ENCODE measurements at regions not wholly inside any gene's neighbourhood (a gene's known extent, or its start where the extent isn't known, plus 50 kb on each side); places are given as distances from the start of the nearest gene placed in this dataset.

DNA sequence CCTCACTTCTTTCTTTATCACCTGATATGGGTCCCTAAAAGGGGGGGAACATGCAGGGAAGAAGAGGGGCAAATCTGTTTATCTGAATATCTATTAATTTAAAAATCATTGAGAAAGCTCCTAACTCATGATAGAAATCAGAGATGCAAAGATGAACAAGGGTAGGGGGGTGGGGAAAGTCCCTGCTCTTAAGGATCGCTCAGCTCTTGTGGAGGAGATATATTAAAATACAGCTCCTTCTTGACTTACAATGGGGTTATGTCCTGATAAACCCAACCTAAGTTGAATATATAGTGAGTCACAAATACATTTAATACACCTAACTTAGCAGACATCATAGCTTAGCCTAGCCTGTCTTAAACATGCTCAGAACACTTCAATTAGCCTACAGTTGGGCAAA lies 237.5 kb downstream of the MAF start:
- Histone ChIP-seq H3K27me3 (replicated peaks; ENCODE audit: insufficient read depth, low read length) (no peaks in the 10 kb centered on the region), H4K20me1 (ENCODE audit: insufficient read depth, low read length) (no peaks in the 10 kb centered on the region), H3K79me2 (ENCODE audit: low read length) (no peaks in the 10 kb centered on the region), H3K4me2 (ENCODE audit: low read depth, low read length) (peak overlapping the region; percentile 49; the same call in 1 of the 2 replicates), H2AFZ (ENCODE audit: low read length) (no peak overlapping the region), H3K36me3 (replicated peaks; ENCODE audit: insufficient read depth, low read length) (no peaks in the 10 kb centered on the region), H3K4me1 (ENCODE audit: low read length) (peaks cover 6% of the 10 kb centered on the region; the same call in 1 of the 2 replicates), H3K9me3 (replicated peaks; ENCODE audit: insufficient read depth, low read length) (no peaks in the 10 kb centered on the region), H3F3A (ENCODE audit: insufficient read depth, low read length) (0 out of 2 replicates have a peak, but pooled peaks cover 8% of the 10 kb centered on the region), H3K27ac (ENCODE audit: low read length) (peak overlapping the region; percentile 7; the same call in 1 of the 2 replicates), H3K9ac (ENCODE audit: low read length) (no peak overlapping the region), H3K4me3 (ENCODE audit: low read length) (no peak overlapping the region), H3K9me2 (replicated peaks; ENCODE audit: insufficient read depth, low read length) (no peaks in the 10 kb centered on the region)
- DNase-seq, result no peak
- TF ChIP-seq EZH2phosphoT487 (IDR thresholded peaks at IDR 0.05; ENCODE audit: low read length) (no peak), EZH2 (optimal IDR thresholded peaks at IDR 0.05; ENCODE audit: low read depth, low read length) (no peak)
- TF ChIP-seq, protein P1, sequence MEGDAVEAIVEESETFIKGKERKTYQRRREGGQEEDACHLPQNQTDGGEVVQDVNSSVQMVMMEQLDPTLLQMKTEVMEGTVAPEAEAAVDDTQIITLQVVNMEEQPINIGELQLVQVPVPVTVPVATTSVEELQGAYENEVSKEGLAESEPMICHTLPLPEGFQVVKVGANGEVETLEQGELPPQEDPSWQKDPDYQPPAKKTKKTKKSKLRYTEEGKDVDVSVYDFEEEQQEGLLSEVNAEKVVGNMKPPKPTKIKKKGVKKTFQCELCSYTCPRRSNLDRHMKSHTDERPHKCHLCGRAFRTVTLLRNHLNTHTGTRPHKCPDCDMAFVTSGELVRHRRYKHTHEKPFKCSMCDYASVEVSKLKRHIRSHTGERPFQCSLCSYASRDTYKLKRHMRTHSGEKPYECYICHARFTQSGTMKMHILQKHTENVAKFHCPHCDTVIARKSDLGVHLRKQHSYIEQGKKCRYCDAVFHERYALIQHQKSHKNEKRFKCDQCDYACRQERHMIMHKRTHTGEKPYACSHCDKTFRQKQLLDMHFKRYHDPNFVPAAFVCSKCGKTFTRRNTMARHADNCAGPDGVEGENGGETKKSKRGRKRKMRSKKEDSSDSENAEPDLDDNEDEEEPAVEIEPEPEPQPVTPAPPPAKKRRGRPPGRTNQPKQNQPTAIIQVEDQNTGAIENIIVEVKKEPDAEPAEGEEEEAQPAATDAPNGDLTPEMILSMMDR (IDR thresholded peaks at IDR 0.05; ENCODE audit: low read length), result no peak

DNA sequence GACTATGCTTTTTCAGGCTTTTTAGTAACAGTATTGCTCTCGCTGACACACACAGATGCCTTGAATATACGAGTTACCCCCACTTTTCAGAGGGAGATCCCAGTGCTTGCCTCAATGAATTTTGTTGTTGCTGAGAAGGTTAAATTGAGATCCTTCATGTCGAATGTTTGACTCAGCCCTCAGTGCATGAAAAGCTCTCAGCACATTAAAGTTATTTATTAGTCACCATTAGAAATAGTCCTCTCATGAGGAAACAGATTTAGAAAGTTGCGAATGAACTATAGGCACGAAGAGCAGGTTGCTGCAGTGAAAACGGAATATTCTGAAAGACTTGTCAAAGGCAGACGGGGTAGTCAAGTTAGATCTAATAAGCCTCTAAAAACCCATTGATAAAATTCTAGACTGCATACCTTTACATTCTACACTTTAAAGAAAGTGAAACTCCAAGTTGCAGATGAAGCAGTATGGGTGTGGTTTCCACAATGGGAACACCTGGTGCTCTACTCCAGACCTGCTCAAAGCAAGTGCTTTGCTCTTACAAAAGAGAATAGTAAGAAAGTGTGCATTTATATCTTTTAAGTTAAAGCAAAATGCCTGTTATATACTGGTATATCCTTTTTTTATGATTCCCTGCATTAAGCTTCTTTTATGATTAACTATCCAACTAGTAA lies 238.1 kb downstream of the MAF start:
- Histone ChIP-seq H3K27ac (ENCODE audit: low read length) (peak overlapping the region; percentile 7; the same call in 1 of the 2 replicates), H3K27me3 (replicated peaks; ENCODE audit: insufficient read depth, low read length) (no peaks in the 10 kb centered on the region), H3K9ac (ENCODE audit: low read length) (no peak overlapping the region), H3K4me1 (ENCODE audit: low read length) (peaks cover 6% of the 10 kb centered on the region; the same call in 1 of the 2 replicates), H2AFZ (ENCODE audit: low read length) (no peak overlapping the region), H3K9me2 (replicated peaks; ENCODE audit: insufficient read depth, low read length) (no peaks in the 10 kb centered on the region), H3K79me2 (ENCODE audit: low read length) (no peaks in the 10 kb centered on the region), H3F3A (ENCODE audit: insufficient read depth, low read length) (0 out of 2 replicates have a peak, but pooled peaks cover 8% of the 10 kb centered on the region), H3K9me3 (replicated peaks; ENCODE audit: insufficient read depth, low read length) (no peaks in the 10 kb centered on the region), H3K4me2 (ENCODE audit: low read depth, low read length) (peak overlapping the region; percentile 49), H4K20me1 (ENCODE audit: insufficient read depth, low read length) (no peaks in the 10 kb centered on the region), H3K36me3 (replicated peaks; ENCODE audit: insufficient read depth, low read length) (no peaks in the 10 kb centered on the region), H3K4me3 (ENCODE audit: low read length) (no peak overlapping the region)
- peak; percentile 73 for DNase-seq
- TF ChIP-seq, protein P1 (IDR thresholded peaks at IDR 0.05; ENCODE audit: low read length), result no peak
- TF ChIP-seq EZH2 (optimal IDR thresholded peaks at IDR 0.05; ENCODE audit: low read depth, low read length), result no peak
- TF ChIP-seq EZH2phosphoT487 (IDR thresholded peaks at IDR 0.05; ENCODE audit: low read length), result no peak

DNA sequence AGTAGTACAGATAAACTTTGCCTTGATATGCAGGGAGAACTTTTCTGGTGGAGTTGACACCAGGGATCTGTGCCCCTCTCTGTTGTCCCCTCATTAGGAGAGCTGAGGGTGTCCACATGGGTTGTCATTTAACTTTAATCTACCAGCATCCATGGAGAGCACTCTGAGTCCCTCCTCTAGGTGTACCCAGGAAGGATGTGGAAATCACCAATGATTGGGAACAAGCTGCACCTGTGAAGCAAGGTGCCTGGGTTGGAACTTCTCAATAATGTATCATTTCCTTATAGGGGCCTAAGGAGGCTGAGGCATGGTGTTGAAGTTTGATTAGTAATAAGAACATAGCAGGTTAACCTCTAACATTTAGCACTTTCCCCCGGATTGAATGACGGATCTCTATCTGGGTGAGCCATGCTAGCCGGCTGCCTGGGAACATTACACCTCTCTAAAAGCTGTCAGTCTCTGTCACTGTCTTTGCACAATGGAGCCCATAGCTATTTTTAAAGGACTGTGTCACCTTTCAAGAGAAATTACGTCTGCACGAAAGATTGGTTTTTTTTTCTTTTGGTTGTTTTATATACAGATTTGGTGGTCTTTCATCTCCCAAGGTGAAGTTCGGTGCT lies 239.3 kb downstream of the MAF start:
- Histone ChIP-seq H3K36me3 (replicated peaks; ENCODE audit: insufficient read depth, low read length) (no peaks in the 10 kb centered on the region), H4K20me1 (ENCODE audit: insufficient read depth, low read length) (no peaks in the 10 kb centered on the region), H3K79me2 (ENCODE audit: low read length) (no peaks in the 10 kb centered on the region), H3K27me3 (replicated peaks; ENCODE audit: insufficient read depth, low read length) (no peaks in the 10 kb centered on the region), H3K9ac (ENCODE audit: low read length) (no peak overlapping the region), H3F3A (ENCODE audit: insufficient read depth, low read length) (0 out of 2 replicates have a peak, but pooled peaks cover 8% of the 10 kb centered on the region), H3K4me1 (ENCODE audit: low read length) (peaks cover 6% of the 10 kb centered on the region; the same call in 1 of the 2 replicates), H3K9me2 (replicated peaks; ENCODE audit: insufficient read depth, low read length) (no peaks in the 10 kb centered on the region), H2AFZ (ENCODE audit: low read length) (no peak overlapping the region), H3K9me3 (replicated peaks; ENCODE audit: insufficient read depth, low read length) (no peaks in the 10 kb centered on the region), H3K4me3 (ENCODE audit: low read length) (no peak overlapping the region), H3K27ac (ENCODE audit: low read length) (no peak overlapping the region), H3K4me2 (ENCODE audit: low read depth, low read length) (no peak overlapping the region)
- no peak for DNase-seq
- TF ChIP-seq EZH2phosphoT487 (IDR thresholded peaks at IDR 0.05; ENCODE audit: low read length), result no peak
- no peak for TF ChIP-seq EZH2 (optimal IDR thresholded peaks at IDR 0.05; ENCODE audit: low read depth, low read length)
- TF ChIP-seq, protein P1 (IDR thresholded peaks at IDR 0.05; ENCODE audit: low read length), result no peak

Data from MM.1S (cell line).